MM.1S (cell line): ENCODE measurements at regions not wholly inside any gene's neighbourhood (a gene's known extent, or its start where the extent isn't known, plus 50 kb on each side); places are given as distances from the start of the nearest gene placed in this dataset.
"Not testable (repeated sequence)": the region's sequence is repeated elsewhere in the genome, so short reads cannot be mapped to it uniquely, and the experiment has no call there.

ENCODE experiments used
- DNase-seq: peaks from one replicate; pipeline ENCODE4 v3.0.0-alpha.2; 2015
- H2AFZ ChIP-seq: fragments of 300-600 bp; sonication (generic); 2 replicates; pipeline ENCODE4 v1.6.0; 2016; ENCODE audit warnings: antibody characterized with exemption, low read length
- H3F3A ChIP-seq: fragments of 300-600 bp; sonication (generic); 2 replicates; pipeline ENCODE4 v1.6.1; 2016; ENCODE audit warnings: mild to moderate bottlenecking, antibody characterized with exemption, low read length, moderate library complexity, mixed read lengths; ENCODE audit not compliant: insufficient read depth
- H3K27ac ChIP-seq: fragments of 300-600 bp; sonication (generic); 2 replicates; pipeline ENCODE4 v1.5.1; 2016; ENCODE audit warnings: mild to moderate bottlenecking, low read length
- H3K27me3 ChIP-seq: fragments of 300-600 bp; sonication (generic); replicated peaks from 2 replicates; pipeline ENCODE4 v1.6.0; 2016; ENCODE audit warnings: low read length; ENCODE audit not compliant: insufficient read depth
- H3K36me3 ChIP-seq: fragments of 300-600 bp; sonication (generic); replicated peaks from 2 replicates; pipeline ENCODE4 v1.6.1; 2016; ENCODE audit warnings: mild to moderate bottlenecking, low read length, mixed read lengths; ENCODE audit not compliant: insufficient read depth
- H3K4me1 ChIP-seq: fragments of 300-600 bp; sonication (generic); 2 replicates; pipeline ENCODE4 v1.6.1; 2016; ENCODE audit warnings: low read length, mixed read lengths
- H3K4me2 ChIP-seq: fragments of 300-600 bp; sonication (generic); 2 replicates; pipeline ENCODE4 v1.6.0; 2016; ENCODE audit warnings: low read depth, low read length
- H3K4me3 ChIP-seq: fragments of 300-600 bp; sonication (generic); 2 replicates; pipeline ENCODE4 v1.5.1; 2016; ENCODE audit warnings: low read length, mixed read lengths
- H3K79me2 ChIP-seq: fragments of 300-600 bp; sonication (generic); 2 replicates; pipeline ENCODE4 v1.6.1; 2016; ENCODE audit warnings: mixed run types, low read length, mixed read lengths
- H3K9ac ChIP-seq: fragments of 300-600 bp; sonication (generic); 2 replicates; pipeline ENCODE4 v1.6.1; 2016; ENCODE audit warnings: low read length, mixed read lengths
- H3K9me2 ChIP-seq: fragments of 300-600 bp; sonication (generic); replicated peaks from 2 replicates; pipeline ENCODE4 v1.6.1; 2016; ENCODE audit warnings: mild to moderate bottlenecking, low read length, mixed read lengths; ENCODE audit not compliant: insufficient read depth
- H3K9me3 ChIP-seq: fragments of 300-600 bp; sonication (generic); replicated peaks from 2 replicates; pipeline ENCODE4 v1.6.1; 2016; ENCODE audit warnings: mild to moderate bottlenecking, low read length, mixed read lengths; ENCODE audit not compliant: insufficient read depth
- H4K20me1 ChIP-seq: fragments of 300-600 bp; sonication (generic); 2 replicates; pipeline ENCODE4 v1.6.1; 2016; ENCODE audit warnings: mild to moderate bottlenecking, low read length, moderate library complexity, mixed read lengths; ENCODE audit not compliant: insufficient read depth
- EZH2 ChIP-seq: fragments of 300-600 bp; sonication (generic); optimal IDR thresholded peaks from 2 replicates; pipeline ENCODE3; 2017; ENCODE audit warnings: low read depth, mild to moderate bottlenecking, antibody characterized with exemption, low read length, mixed read lengths
- EZH2phosphoT487 ChIP-seq: fragments of 300-600 bp; sonication (generic); IDR thresholded peaks from 2 replicates; pipeline ENCODE4 v1.6.1; 2018; ENCODE audit warnings: antibody characterized with exemption, low read length
- TF ChIP-seq, protein P1 (sequence below): fragments of 300-600 bp; sonication (generic); IDR thresholded peaks from 2 replicates; pipeline ENCODE4 v1.5.1; 2016; ENCODE audit warnings: antibody characterized with exemption, low read length, mixed read lengths

DNA sequence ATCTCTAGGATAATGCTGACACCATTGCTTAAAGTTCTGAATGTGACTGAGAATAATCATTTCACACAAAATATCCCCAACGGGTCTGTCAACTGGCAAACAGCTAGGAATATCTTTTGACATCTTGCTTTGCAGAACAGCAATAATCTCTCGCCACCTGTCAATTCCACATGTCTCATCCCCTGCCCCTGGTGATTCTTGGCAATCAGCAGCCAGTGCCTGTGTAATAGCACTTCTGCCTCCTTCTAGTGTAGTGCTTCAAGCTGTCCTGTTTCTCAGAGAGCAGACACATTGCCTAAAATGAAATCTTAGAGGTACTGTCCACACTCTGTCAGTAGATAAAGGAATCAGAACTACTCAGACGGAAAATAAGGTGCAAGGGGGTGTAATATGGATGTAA is 984.4 kb downstream of the LTN1 start:
- not testable (repeated sequence) for H3F3A ChIP-seq, H2AFZ ChIP-seq, H3K27ac ChIP-seq, DNase-seq, H3K79me2 ChIP-seq, H3K27me3 ChIP-seq, H4K20me1 ChIP-seq, H3K36me3 ChIP-seq, H3K9ac ChIP-seq, H3K4me1 ChIP-seq, H3K4me2 ChIP-seq, H3K9me3 ChIP-seq, H3K4me3 ChIP-seq, H3K9me2 ChIP-seq

- not testable (repeated sequence) for DNase-seq, H4K20me1 ChIP-seq, H3K4me3 ChIP-seq
Observed at GRCh38 chr21:28003627-28004026, 989.0 kb downstream of the LTN1 start.

GRCh38 chr21:27996906-27997305 is 995.8 kb downstream of the LTN1 start:
- not testable (repeated sequence) for H2AFZ ChIP-seq, H3K27me3 ChIP-seq, H3K4me2 ChIP-seq, H3F3A ChIP-seq, H4K20me1 ChIP-seq, H3K79me2 ChIP-seq, H3K9me3 ChIP-seq, H3K36me3 ChIP-seq, H3K9me2 ChIP-seq, H3K27ac ChIP-seq, H3K9ac ChIP-seq, H3K4me3 ChIP-seq, DNase-seq, H3K4me1 ChIP-seq

More at GRCh38 chr21:28003627-28004026, 989.0 kb downstream of the LTN1 start:
- not testable (repeated sequence) for H3K27me3 ChIP-seq, H3K79me2 ChIP-seq, H3K36me3 ChIP-seq, H3K9me3 ChIP-seq, H3K9ac ChIP-seq, H3K4me1 ChIP-seq, H3K27ac ChIP-seq, H3K4me2 ChIP-seq, H2AFZ ChIP-seq, H3K9me2 ChIP-seq, H3F3A ChIP-seq

- H3F3A ChIP-seq, H3K4me2 ChIP-seq, H3K9ac ChIP-seq, H3K27ac ChIP-seq, DNase-seq, H3K9me2 ChIP-seq, H2AFZ ChIP-seq, H3K79me2 ChIP-seq, H3K27me3 ChIP-seq, H3K4me3 ChIP-seq, H3K4me1 ChIP-seq, H4K20me1 ChIP-seq, H3K9me3 ChIP-seq, H3K36me3 ChIP-seq: not testable (repeated sequence)
Observed at GRCh38 chr21:27984663-27985325, 1007.9 kb downstream of the LTN1 start.

- H3K4me1 ChIP-seq, H2AFZ ChIP-seq, H3K36me3 ChIP-seq, H3K4me2 ChIP-seq, H4K20me1 ChIP-seq, H3K9me2 ChIP-seq, H3F3A ChIP-seq, H3K27ac ChIP-seq, H3K27me3 ChIP-seq, DNase-seq, H3K4me3 ChIP-seq, H3K9me3 ChIP-seq, H3K9ac ChIP-seq, H3K79me2 ChIP-seq: not testable (repeated sequence)
Observed at GRCh38 chr21:27979446-27979845, 1012.6 kb upstream of the ADAMTS5 start.

GRCh38 chr21:27975514-27975913 is 1008.6 kb upstream of the ADAMTS5 start:
- TF ChIP-seq, protein P1, sequence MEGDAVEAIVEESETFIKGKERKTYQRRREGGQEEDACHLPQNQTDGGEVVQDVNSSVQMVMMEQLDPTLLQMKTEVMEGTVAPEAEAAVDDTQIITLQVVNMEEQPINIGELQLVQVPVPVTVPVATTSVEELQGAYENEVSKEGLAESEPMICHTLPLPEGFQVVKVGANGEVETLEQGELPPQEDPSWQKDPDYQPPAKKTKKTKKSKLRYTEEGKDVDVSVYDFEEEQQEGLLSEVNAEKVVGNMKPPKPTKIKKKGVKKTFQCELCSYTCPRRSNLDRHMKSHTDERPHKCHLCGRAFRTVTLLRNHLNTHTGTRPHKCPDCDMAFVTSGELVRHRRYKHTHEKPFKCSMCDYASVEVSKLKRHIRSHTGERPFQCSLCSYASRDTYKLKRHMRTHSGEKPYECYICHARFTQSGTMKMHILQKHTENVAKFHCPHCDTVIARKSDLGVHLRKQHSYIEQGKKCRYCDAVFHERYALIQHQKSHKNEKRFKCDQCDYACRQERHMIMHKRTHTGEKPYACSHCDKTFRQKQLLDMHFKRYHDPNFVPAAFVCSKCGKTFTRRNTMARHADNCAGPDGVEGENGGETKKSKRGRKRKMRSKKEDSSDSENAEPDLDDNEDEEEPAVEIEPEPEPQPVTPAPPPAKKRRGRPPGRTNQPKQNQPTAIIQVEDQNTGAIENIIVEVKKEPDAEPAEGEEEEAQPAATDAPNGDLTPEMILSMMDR: no peak
- no peak for TF ChIP-seq EZH2phosphoT487
- no peak for TF ChIP-seq EZH2
- H3K4me3 ChIP-seq: no peak overlapping the region
- no peaks in the 10 kb centered on the region for H3K36me3 ChIP-seq
- no peaks in the 10 kb centered on the region for H4K20me1 ChIP-seq
- no peaks in the 10 kb centered on the region for H3K9me2 ChIP-seq
- no peak overlapping the region for H3K9ac ChIP-seq
- H3K4me2 ChIP-seq: no peak overlapping the region
- no peak overlapping the region for H2AFZ ChIP-seq
- no peaks in the 10 kb centered on the region for H3K9me3 ChIP-seq
- no peak for DNase-seq
- no peak overlapping the region for H3K27ac ChIP-seq
- H3K4me1 ChIP-seq: no peaks in the 10 kb centered on the region
- no peaks in the 10 kb centered on the region for H3K27me3 ChIP-seq
- no peaks in the 10 kb centered on the region for H3F3A ChIP-seq
- no peaks in the 10 kb centered on the region for H3K79me2 ChIP-seq

DNA sequence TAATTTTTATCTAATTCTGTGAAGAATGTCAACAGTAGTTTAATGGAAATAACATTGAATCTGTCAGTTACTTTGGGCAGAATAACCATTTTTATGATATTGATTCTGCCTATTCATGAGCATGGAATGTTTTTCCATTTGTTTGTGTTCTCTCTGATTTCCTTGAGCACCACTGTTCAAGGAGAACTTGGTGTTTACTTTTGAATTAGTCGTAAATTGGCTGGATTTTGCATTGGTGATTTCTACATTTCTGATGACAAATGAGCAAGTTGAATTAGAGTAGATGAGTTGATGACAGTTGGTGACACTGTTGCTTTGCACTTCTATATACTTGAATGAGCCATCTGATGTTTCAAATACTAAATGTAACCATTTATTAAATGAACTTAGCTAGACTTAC is 1007.3 kb upstream of the ADAMTS5 start:
- H3F3A ChIP-seq, H4K20me1 ChIP-seq, H3K9me3 ChIP-seq, H3K36me3 ChIP-seq, H3K79me2 ChIP-seq, H3K4me1 ChIP-seq, H3K9me2 ChIP-seq, DNase-seq, H3K9ac ChIP-seq, H2AFZ ChIP-seq, H3K27ac ChIP-seq, H3K27me3 ChIP-seq, H3K4me2 ChIP-seq, H3K4me3 ChIP-seq: not testable (repeated sequence)
